ENCODE measurements at regions not wholly inside any gene's neighbourhood (a gene's known extent, or its start where the extent isn't known, plus 50 kb on each side); places are given as distances from the start of the nearest gene placed in this dataset.

DNA sequence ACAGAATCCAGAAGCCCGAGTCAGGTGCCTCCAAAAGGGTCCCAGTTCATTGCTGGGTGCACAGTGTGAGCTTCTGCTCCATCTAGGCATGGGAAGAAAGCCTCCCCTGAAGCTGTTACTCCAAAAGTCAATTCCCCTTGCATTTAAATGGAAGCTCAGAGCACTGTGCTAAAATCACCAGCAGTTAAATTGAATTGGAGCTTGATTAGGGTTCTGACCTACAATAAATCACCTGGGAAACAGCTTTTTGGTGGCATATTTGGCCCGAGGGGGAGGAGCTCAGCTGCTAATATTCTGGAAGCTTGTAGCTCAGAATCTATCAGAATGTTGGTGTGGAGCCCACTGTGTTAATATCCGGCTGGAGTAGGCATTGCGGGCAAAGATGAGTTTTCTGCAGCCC lies 87.1 kb upstream of the RGMA start:
- no peak for DNase-seq

DNA sequence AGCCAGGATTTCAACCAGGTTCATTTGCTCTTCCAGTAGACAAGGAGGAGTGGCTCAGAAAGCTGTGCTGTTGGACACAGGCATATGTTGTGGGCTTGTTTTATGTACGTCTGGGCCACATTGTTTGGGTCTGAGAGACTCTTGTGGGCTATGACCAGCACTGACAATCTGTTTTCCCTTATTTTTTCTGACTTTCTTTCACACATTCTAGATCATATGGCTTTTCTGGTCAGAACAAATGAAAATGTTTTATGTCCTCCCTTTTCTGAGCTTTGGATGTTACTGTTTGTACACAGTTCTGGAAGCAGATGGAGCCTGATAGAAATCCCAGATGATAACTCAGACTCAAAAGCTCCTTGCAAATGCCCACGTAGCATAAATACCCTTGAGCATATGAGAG lies 85.8 kb upstream of the RGMA start:
- no peak for DNase-seq

DNA sequence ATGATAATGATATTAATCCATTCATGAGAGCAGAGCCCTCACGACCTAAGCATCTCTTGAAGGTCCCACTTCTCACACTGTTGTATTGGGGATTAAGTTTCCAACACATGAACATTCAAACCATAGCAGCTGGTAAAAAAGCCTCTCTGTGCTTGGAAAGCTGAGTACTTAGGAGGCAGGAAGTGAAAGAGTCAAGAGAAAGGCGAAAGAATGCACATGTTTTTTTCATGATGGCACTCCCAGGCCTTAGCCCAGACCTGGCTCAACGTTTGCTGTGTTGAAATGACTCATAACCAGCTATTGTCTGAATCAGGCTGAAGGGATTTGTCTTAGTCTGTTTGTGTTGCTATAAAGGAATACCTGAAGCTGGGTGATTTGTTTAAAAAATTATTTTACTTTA lies 84.4 kb upstream of the RGMA start:
- no peak for DNase-seq

DNA sequence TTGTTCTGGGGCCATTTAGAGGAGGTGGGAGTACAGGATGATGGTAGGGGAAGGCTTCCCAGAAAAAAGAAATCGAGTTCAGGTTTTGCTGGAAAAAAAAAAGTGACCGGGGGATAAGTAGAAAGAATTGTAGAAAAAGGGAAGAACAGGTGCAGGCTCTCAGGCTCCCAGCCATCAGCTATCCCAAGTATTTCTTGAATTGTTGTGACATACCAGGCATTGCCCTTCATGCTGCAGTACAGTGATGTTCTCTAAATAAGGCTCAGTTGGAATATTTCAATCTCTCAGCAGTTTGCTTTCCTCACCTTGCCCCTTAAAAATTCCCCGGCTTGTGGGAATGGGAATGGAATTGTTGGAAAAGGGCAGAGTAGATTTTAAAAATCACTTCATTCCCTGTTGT lies 82.5 kb upstream of the RGMA start:
- no peak for DNase-seq

DNA sequence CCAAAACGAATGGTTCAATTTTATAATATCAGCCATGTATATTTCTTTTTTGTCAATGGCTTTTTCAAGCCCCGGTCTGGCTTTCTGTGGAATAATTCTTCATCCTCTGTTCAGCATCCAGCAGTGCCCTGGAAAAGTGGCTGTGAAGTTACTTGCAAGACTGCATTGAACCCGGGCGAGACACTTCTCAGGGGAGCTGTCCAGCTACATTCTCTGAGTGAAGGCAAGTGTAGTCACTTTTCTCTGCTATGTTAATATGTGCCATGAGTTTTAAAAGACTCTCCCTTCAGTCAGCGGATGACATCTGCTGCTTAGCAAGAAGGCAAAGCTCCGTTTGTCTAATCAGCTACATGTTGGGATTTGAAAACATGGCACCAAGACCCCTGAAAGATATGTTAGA lies 81.3 kb upstream of the RGMA start:
- no peak for DNase-seq

DNA sequence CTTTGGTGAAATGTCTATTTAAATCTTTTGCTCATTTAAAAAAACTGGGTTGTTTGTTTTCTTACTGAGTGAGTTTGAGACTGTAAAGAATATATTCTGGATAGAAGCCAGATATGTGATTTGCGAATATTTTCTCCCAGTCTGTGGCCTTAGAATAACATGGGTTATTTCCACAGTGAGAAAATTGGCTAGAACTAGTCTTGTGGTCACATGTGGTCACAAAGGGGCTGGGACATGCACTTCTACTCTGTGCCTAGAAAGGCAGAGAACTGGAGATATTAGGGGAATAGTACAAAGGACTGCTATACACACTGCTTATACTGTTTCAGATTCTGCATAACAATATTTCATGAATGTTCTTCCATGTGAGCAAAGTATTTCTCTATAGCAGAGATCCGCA lies 79.9 kb upstream of the RGMA start:
- DNase-seq, result no peak

DNA sequence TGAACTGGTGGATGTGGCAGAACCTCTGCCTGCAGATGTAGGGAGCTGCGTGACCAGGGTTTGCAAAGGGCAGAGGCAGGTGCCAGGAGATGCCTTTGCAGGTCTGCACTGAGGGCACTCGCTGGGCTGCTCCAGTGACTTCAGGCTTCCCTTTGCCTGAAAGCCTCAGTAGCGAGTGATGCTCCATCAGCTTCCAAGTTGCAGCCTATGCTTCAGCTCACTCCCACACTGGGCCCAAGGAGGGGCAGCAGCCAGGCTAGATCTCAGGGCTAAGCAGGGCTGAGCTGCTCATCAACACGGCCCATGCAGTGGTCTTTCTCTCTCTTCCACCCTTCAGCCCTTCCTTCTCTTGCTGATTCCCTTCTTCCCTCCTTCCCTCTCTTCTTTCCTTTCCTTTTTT lies 78.3 kb upstream of the RGMA start:
- no peak for DNase-seq

DNA sequence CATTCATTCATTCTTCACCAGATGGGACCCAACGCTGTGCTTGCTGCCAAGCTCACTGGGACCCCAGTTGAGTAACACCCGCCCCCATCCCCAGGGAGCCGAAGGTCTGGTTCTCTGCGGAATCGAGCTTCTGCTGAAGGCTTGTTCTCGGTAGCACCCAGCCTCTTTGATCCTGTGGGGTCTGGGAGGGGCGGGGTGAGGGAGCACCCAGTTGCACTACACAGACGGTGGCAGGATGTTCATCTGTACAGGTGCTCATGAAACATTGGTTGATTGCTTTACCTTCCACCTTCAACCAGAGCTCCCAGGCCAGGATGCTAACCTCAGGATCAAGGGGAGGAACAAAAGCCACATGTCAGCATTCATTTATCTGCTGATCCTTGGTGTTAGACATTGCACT lies 77.7 kb upstream of the RGMA start:
- DNase-seq, result no peak

DNA sequence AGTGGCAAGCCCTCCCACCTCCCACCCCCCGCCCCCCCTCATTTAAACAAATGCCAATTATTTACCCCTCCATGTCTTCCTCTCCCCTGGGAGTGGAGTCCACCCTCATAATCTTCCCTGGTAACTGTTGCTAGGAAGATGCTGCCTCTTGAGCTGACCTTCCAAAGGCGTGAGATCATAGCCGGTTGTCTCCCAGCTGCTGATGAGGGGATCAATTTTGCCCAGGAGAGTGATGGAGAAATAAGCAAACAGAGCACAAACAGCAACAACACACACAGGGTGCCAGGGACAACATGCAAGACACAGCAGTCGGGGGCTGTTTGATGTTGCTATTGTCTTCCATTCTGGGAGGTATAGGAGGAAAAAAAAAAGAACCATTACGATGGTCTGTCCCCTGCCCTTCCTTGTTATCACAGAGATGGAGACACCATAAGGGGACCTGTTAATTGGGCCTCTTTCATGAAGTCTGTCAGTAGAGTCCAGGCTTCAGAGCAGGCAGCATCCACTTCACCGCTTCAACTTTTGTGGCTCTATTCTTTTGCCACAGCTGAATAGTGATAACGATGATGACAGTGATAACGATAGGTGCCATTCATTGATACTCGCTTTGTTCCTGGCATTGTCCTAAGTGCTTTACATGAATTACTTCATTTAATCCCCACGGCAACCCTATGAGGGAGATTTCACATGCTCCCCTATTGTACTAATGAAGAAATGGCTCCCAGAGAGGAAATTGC lies 76.9 kb upstream of the RGMA start:
- no peak for DNase-seq

DNA sequence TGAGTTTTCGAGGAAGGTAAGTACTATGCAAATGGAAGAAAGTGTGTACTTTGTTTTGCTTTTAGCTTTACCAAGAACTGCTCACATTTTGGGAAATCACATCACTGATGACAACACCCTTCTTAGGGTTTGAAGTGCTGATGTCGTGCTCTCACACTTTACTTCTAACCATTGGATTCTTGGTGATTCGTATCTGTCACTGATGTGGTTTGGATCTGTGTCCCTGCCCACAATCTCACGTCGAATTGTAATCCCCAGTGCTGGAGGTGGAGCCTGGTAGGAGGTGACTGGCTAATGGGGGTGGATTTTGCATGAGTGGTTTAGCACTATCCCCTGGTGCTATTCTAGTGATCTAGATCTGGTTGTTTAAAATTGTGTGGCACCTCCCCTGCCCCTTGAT lies 75.4 kb upstream of the RGMA start:
- no peak for DNase-seq

DNA sequence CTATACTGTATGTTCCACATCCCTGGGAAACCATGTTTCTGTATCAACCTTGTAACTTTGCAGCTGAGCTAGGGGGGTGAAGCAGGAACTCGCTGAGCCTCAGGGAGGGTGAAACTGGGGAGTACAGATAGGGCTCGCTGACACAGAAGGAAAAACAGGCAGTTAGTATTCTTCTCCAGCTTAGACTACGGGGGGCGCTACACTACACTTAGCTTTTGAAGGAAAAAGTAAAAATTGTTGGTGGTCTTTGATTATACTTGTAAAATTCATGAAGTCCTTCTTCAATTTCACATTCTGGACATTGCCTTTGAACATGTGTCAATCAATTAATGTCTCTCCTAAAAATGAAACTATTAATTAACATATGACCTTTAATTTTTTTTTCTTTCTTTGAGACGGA lies 73.5 kb upstream of the RGMA start:
- no peak for DNase-seq

DNA sequence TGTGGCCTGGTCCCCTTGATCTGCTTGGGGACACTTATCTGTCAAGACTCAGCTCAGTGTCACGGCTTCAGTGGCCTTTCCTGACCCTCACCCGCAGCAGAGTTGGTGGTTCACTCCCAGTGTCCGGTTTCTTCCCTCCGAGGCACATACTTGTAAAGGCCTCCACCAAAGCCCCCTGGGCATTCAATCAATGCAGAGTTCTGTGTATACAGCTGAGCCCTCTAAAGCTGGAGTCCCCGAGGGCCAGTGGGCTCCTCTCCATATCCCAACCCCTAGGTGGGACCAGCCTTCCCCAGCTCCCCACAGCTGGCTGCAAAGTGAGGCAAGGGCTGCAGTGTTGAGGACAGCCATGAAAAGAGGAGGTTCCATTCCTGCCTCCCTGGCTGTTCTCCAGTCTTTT lies 70.9 kb upstream of the RGMA start:
- no peak for DNase-seq

DNA sequence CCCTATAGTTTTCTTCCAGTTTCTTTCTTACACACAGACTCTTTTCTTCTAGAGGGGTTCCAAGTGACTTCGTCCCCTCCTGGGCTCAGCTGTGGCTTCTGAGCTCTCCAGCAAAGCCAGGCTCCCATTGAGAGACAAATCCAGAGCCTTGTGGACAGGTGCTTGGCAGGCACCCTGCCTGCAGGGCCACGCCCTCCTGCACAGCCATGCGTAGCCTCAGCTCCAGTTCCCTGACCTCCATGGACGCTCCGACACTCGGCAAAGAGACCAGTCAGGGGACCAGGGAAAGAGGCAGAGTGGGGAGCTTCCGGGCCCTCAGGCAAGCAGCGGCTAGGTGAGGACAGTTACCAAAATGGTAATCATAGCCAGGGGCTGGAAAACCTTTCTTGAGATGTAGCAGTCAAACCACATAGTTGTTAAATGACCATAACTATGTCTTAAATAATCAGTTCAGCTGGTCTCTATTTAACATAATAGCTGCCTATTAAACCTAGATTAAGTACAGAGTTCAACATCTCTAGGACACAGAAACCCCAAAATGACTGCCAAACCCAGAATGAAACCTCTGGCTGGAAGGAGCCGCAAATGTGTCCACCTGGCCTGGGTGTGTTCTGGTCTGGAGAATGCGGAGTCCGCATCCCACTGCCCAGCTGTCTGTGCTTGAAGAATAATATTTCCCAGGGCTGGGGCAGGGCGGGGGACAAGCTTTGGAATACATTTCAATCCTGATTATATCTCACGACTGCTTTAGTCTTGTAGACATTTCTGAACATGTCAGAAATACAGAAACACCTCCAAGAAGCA lies 69.3 kb upstream of the RGMA start:
- DNase-seq, result no peak

DNA sequence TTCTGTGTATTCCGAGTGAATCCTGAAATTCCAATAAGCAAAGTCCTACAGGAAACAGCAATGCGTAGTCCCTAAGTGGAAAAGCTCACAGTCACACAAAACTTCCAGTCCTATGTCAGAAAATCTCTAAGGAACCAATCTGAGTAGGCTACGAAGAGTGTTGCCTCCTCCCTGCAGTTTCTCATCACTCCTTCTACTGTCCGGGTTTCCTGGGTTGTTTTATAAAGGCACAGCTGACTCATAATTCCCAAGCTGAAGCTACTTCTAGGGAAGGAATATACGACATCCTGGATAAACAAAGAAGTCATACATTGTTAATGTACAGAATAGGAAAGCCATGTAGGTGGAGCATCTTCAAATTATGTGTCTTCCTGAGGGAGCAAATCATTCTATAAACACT lies 65.7 kb upstream of the RGMA start:
- DNase-seq, result no peak

DNA sequence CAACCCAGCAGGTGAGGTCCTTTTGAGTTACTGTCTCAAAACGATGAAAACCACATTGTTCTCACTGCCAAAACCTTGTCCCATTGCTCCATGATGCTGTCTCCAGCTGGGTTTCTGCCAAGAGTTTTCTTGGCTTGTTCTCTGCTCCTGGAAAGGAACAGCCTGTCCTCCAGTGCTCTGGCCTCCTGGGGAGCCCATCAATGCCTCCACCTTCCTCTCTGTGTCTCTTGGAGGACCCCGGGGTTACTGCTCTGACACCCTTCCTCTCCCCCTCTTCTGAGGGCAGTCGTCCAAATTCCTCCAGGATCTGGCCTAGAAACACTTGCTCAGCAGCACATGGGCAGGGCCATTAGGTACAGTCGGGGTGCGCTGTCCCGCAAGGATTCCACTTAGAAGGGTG lies 63.9 kb upstream of the RGMA start:
- no peak for DNase-seq

DNA sequence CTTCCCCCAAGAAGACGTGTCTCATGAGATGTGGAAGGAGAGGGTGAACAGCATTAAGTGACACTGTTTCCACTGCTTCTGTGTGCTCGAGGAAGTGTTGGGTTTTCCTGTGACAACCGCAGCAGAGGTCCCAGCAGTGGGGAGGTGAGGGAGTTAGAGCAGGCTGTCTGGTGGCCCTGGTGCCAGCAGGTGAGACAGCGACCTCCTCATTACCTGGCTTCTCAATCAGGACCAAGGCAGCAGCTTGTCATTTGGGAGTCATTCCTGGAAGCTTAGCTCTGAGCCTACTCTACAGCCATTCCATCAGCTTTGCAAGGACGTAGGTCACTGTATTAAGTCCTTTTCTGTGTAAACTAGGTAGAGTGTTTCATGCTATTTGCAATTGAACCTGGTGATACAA lies 63.3 kb upstream of the RGMA start:
- peak in 1 of 2 experiments; percentile 9 for DNase-seq

DNA sequence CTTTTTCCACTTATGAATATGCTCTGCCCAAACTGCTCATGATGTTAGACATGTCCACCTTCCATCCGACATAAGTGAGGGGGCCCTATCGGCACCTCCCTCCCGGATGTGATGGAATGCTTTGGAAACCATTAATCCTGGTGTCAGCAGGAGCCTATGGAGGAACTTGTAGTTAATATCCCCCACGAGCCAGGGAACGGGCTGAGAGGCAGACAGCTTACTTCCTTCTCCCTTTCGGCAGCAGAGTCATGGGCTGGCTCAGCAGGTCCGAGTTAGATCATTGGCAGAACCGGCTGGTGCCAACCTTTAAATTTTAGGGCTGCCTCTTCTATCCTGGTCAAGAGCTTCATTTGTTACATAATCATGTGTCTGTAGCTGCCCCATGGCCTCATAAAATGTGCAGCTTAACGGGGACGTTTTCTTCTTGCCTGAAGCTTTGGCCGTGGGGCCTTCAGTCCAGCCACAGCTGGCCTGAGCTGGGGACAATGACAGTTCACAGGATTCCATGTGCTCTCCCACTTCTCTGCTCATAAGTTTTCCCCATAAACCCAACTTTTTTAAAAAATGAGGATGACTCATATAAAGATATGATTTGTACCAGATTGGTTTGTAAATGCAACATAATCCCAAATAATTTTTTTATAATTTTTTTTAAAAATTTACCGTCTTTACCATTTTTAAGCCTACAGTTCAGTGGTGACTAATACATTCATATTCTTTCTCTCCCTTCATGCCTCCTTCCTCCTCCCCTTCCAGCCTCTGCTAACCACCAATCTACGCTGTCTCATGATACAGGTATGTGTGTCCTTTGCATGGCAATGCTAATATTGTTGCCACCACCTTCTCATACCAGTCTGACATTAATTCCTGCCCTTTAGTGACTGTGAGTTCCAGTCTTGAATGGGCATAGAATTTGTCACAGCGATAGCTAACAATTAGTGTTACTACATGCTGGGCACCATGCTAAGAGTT lies 62.2 kb upstream of the RGMA start:
- DNase-seq, result no peak

DNA sequence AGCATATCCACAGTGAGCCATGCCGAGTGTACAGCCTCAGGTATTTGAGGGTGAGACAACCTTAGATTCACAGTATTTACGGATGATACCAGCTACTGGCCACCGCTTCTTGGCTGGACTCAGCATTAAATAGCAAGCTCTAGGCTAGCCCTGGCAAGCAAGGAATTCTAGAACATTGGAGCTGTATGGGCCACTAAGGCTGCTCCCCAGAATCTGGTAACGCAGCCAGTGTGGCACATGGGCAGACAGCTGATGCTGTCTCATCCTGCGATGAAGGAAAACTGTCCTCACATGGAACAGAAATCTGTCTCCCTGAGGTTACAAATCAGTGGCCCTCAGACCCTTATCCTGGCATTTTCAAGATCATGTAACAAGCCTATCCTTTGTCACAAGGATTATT lies 57.6 kb upstream of the RGMA start:
- no peak for DNase-seq

DNA sequence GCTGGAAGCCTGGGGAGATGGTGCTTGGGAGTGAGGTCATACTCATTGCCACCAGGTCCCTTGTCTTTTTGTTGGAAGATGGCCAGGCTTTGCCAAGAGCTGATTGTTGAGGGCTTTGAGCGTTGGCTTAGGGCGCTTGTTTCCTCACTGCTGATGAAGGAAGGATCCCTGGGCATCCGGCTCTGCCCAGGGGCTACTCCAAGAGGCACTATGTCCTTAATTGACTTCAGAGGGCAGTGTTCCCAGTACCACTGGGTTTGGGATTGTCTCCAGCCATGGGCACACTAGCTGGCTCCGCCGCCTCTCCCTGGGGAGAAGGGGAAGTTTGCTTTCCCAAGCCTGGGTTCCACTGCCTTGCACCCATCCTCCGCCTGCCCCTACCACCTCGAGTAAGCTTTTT lies 57.2 kb upstream of the RGMA start:
- DNase-seq, result no peak

DNA sequence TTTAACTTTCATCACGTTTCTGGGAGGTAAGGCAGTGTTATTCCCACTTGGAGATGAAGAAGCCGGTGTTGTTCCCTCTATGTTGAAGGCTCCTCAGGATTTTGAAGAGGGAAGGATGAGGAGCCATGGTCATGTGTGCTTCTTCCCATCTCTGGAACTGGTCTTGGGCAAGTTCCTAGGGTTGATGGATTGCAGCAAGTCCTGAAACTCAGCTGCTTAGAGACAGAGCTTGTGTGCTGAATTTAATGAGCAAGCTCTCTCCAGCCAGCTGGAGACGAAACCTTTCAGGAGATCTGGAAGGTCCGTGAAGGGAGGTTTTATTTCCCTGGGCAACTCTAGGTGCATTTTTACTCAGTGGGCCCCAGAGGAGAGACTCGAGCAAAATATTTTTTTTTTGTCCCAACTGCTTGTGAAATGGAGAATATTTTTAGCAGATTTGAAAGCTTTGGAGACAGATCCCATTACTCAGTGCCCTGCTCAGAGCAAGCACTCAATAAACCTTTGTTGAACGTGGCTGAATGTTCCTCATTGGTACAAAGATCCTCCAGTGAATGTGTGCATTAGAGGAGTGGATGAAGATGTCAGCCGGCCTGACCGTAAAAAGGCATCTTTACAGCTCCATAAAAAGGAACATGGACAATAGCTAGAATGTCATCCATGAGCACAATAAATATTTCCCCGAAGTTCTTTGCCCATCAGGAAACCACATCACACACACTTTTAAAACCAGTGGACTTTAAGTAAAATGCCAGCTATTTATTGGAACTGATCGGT lies 55.6 kb upstream of the RGMA start:
- no peak for DNase-seq

DNA sequence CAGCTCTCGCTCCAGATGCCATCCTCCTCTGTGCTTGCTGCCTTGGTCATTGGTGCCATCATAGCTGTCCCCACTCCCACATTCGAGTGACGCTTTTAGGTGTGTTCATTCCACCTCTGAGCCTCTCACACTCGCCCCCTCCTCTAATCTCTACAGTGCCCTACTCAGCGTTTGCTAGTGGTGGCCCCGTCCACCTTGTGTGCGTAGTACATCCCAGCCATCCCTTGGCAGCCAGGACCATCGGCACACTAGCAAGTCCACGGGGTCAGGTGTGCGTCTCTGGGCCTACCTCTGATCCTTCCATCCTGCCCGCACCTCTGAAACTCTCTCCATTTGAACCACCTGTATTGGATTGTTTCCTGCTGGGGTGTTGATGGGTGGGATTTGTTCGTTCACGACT lies 54.2 kb upstream of the RGMA start:
- no peak for DNase-seq

DNA sequence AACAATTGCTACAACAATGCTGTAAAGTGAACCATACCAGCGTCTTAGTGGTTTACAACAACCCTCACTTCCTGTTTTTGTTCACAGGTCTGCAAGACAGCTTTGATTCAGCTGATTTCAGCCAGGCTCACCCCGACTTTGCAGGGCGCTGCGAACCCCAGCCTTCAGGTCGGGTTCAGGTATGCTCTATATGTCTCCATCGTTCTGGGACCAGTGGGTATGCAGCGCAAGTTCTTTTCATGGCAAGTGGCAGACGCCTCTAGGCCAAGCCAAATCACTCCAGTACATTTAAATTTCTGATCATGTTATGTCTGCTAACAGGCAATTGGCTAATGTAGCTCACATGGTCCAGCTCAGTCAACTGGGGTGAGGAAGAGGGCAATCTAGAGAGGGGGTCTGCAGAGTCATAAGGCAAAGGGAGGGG lies 52.4 kb upstream of the RGMA start:
- peak in 1 of 2 experiments; percentile 6 for DNase-seq

DNA sequence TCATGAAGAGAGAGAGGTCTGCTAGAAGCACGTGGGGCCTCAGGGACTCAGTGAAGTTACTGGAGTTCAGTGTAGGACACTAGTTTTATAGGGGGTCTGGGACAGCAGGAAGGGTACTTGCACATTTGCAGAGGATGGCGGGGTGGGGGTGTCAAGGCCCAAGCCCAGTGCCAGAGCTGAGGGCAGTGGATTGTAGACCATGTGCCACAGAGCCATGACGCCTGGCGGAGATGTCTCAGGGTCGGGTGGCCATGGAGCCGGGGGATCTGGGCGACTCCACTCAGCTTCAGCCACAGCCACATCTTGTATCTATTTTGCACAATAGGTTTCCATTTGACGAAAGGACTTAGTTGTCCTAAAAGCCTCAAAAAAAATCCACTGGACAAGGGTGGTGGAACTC lies 50.4 kb upstream of the RGMA start:
- no peak for DNase-seq
